ENCODE measurements at regions not wholly inside any gene's neighbourhood (a gene's known extent, or its start where the extent isn't known, plus 50 kb on each side); places are given as distances from the start of the nearest gene placed in this dataset.

DNA sequence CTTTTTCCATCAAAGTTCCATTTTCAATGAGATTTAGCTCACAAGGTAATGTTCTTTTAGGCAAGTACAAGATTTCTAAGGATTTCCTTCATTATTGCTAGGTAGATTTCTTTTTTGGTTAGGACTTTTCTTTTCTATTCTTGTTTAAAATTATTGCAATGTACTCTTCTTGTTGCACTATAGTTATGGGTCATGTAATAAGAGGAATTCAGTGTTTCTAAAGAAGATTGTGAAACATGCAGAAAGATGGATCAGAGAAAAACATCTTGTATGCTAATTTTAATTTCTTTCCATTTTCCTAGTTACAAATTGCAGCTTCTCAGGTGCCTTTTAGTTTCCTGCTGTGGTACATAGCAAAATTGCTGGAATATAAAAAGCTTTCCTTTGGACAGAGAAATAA lies 56.1 kb downstream of the BTG1 start:
- TF ChIP-seq, protein P1, sequence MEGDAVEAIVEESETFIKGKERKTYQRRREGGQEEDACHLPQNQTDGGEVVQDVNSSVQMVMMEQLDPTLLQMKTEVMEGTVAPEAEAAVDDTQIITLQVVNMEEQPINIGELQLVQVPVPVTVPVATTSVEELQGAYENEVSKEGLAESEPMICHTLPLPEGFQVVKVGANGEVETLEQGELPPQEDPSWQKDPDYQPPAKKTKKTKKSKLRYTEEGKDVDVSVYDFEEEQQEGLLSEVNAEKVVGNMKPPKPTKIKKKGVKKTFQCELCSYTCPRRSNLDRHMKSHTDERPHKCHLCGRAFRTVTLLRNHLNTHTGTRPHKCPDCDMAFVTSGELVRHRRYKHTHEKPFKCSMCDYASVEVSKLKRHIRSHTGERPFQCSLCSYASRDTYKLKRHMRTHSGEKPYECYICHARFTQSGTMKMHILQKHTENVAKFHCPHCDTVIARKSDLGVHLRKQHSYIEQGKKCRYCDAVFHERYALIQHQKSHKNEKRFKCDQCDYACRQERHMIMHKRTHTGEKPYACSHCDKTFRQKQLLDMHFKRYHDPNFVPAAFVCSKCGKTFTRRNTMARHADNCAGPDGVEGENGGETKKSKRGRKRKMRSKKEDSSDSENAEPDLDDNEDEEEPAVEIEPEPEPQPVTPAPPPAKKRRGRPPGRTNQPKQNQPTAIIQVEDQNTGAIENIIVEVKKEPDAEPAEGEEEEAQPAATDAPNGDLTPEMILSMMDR (IDR thresholded peaks at IDR 0.05; ENCODE audit: borderline replicate concordance, control extremely low read depth, extremely low read depth, insufficient read depth, missing control alignments): no peak
- in situ Hi-C loops (cut with MboI; ENCODE audit: low sequenced_read_pairs, unreplicated experiment): no loop called here
- DNase-seq (ENCODE audit: low spot score): no peak

DNA sequence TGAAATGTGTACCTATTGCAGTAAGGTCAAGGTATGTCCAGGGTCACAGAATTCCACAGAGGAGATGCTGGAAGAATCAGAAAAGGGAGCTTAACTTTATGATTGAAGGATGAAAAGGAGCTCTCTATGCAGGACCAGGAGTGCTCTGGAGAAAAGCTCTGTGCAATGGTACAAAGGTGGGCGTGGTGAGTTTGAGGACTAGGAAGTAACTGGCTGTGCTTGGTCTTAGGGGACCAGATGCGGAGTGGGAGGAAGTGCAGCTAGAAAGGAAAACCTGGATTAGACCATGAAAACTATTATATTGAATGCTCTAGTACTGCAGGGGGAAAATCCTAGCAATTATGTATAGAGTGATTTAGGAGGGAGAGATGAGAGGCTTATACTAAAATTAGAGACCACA lies 56.8 kb downstream of the BTG1 start:
- DNase-seq (ENCODE audit: low spot score): no peak
- TF ChIP-seq, protein P1 (IDR thresholded peaks at IDR 0.05; ENCODE audit: borderline replicate concordance, control extremely low read depth, extremely low read depth, insufficient read depth, missing control alignments): no peak
- in situ Hi-C loops (cut with MboI; ENCODE audit: low sequenced_read_pairs, unreplicated experiment): no loop called here

DNA sequence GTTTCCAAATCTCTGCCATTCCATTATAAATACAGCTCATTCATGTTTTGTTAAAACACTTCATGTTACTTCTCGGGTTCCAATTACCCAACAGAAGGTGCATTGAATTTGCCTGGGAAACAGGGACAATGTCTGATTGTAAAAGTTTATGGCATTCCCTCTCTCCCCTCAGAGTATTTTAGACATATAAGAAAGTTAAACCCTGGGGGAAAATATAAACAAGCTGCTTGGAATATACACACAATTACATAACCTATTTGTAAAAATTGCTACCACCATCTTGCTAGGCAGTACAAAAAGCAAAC lies 60.0 kb downstream of the BTG1 start:
- no peak for DNase-seq (ENCODE audit: low spot score)
- in situ Hi-C loops (cut with MboI; ENCODE audit: low sequenced_read_pairs, unreplicated experiment): no loop called here
- TF ChIP-seq, protein P1 (IDR thresholded peaks at IDR 0.05; ENCODE audit: borderline replicate concordance, control extremely low read depth, extremely low read depth, insufficient read depth, missing control alignments): no peak

DNA sequence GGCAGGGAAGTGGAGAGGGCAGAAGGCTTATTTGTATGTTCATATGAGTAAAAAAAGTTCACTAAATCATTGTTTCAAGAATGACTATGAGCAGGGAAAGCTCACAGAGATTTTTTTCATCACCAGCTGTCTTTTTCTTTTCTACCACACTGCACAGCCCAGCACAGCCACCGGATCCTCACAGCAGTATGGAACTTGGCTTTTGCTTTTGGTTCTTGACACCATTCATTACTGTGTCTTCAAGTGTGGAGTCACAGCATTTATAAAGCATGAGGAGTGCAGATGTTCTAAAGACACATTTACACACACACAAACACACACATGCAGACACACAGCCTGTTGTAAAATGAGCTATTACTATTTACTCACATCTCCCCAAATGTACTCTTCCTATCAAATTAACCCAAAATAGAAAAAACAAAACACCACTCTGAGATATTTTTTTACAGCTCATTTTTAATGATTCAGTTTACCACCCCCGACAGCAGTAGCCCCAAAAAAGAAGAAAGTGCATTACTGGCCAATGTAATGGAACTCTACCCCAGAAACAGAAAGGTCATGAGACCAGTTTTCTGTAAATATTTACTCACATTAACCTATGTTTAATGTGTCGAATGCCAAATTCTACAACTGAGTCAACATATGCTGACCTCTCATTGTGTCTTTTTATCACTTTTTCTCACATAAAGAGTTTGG lies 60.5 kb downstream of the BTG1 start:
- TF ChIP-seq, protein P1 (IDR thresholded peaks at IDR 0.05; ENCODE audit: borderline replicate concordance, control extremely low read depth, extremely low read depth, insufficient read depth, missing control alignments): no peak
- in situ Hi-C loops (cut with MboI; ENCODE audit: low sequenced_read_pairs, unreplicated experiment): no loop called here
- DNase-seq (ENCODE audit: low spot score): no peak

DNA sequence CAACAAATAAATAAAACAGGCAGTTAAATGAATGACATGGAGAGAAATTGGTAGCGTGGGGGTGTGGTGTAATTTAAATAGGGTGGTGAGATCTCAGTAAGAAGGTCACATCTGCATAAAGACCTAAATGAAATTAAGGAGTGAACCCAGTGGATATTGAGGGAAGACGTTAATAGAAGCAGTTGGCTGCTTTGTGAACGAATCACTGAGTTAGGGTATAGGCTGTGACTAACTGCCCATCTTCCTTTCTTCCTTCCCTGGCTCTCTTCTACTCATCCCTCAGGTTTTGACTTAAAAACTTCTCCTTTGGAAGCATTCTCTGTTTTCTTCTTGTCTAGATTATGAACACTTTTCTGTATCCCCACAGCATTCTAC lies 64.7 kb downstream of the BTG1 start:
- DNase-seq (ENCODE audit: low spot score): no peak
- in situ Hi-C loops (cut with MboI; ENCODE audit: low sequenced_read_pairs, unreplicated experiment): no loop called here
- TF ChIP-seq, protein P1 (IDR thresholded peaks at IDR 0.05; ENCODE audit: borderline replicate concordance, control extremely low read depth, extremely low read depth, insufficient read depth, missing control alignments): no peak

DNA sequence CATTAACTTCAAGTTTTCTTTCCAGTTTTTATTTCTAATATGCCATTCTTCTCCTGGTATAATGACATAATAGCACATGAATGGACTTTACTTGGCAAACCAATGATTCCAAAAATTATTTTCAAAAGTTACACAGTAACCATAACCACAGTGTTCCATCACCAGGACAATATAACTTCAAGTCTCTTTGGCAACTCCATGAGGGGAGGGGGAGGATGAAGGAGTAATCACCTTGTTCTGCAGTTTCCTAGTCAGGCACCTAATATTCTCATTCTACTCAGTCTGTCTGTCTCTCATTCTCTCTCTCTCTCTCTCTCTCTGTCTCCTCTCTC lies 66.6 kb downstream of the BTG1 start:
- in situ Hi-C loops (cut with MboI; ENCODE audit: low sequenced_read_pairs, unreplicated experiment): no loop called here
- DNase-seq (ENCODE audit: low spot score): no peak
- TF ChIP-seq, protein P1 (IDR thresholded peaks at IDR 0.05; ENCODE audit: borderline replicate concordance, control extremely low read depth, extremely low read depth, insufficient read depth, missing control alignments): no peak

Measured in GM13976 (cell line).